ENCODE measurements at regions not wholly inside any gene's neighbourhood (a gene's known extent, or its start where the extent isn't known, plus 50 kb on each side); places are given as distances from the start of the nearest gene placed in this dataset.

DNA sequence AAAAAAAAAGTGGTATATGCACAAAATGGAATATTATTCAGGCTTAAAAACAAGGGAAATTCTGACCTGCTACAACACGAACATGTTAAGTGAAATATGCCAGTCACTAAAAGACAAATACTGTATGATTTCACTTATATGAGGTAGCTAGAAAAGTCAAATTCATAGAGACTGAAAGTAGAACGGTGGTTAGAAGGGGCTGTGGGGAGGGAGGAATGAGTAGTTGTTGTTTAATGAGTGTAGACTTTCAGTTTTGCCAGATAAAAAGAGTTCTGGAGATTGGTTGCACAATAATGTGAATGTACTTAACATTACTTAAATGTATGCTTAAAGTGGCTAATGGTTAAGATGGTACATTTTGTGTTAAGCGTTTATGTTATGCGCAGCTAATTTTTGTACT, 79.5 kb upstream of the IL12B start (continued):
- TF ChIP-seq CEBPZ (IDR thresholded peaks at IDR 0.05; ENCODE audit: low read depth, low read length) (no peak), BCL11A (IDR thresholded peaks at IDR 0.05; ENCODE audit: low read depth, low read length) (peak; percentile 89), ESRRA (IDR thresholded peaks at IDR 0.05; ENCODE audit: low read length) (no peak; the same call in 1 of the 2 replicates), IKZF1 (conservative IDR thresholded peaks at IDR 0.05) (peak; percentile 46), BRCA1 (IDR thresholded peaks at IDR 0.05; ENCODE audit: low read depth, low read length) (no peak), SRF (IDR thresholded peaks at IDR 0.05; ENCODE audit: low read depth in 2 of 2, low read length in 2 of 2) (no peak), KAT2A (conservative IDR thresholded peaks at IDR 0.05; ENCODE audit: control insufficient read depth, low read depth, low read length) (no peak), CBX3 (IDR thresholded peaks at IDR 0.05; ENCODE audit: borderline replicate concordance, low read depth) (no peak), MYB (IDR thresholded peaks at IDR 0.05; ENCODE audit: borderline replicate concordance, low read depth, low read length) (no peak), NR2F1 (conservative IDR thresholded peaks at IDR 0.05) (no peak), NFIC (IDR thresholded peaks at IDR 0.05; ENCODE audit: low read depth, low read length) (peak; percentile 92), ZSCAN29 (IDR thresholded peaks at IDR 0.05) (no peak), BHLHE40 (IDR thresholded peaks at IDR 0.05; ENCODE audit: borderline replicate concordance in 1 of 2, low read depth in 2 of 2, low read length in 1 of 2) (no peak), JUND (IDR thresholded peaks at IDR 0.05; ENCODE audit: low read depth, low read length) (no peak), YBX1 (IDR thresholded peaks at IDR 0.05) (no peak), SMARCA5 (IDR thresholded peaks at IDR 0.05) (no peak)
- TF ChIP-seq, protein P1, sequence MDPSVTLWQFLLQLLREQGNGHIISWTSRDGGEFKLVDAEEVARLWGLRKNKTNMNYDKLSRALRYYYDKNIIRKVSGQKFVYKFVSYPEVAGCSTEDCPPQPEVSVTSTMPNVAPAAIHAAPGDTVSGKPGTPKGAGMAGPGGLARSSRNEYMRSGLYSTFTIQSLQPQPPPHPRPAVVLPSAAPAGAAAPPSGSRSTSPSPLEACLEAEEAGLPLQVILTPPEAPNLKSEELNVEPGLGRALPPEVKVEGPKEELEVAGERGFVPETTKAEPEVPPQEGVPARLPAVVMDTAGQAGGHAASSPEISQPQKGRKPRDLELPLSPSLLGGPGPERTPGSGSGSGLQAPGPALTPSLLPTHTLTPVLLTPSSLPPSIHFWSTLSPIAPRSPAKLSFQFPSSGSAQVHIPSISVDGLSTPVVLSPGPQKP (IDR thresholded peaks at IDR 0.05; ENCODE audit: low read depth, low read length): no peak
- TF ChIP-seq, protein P2, sequence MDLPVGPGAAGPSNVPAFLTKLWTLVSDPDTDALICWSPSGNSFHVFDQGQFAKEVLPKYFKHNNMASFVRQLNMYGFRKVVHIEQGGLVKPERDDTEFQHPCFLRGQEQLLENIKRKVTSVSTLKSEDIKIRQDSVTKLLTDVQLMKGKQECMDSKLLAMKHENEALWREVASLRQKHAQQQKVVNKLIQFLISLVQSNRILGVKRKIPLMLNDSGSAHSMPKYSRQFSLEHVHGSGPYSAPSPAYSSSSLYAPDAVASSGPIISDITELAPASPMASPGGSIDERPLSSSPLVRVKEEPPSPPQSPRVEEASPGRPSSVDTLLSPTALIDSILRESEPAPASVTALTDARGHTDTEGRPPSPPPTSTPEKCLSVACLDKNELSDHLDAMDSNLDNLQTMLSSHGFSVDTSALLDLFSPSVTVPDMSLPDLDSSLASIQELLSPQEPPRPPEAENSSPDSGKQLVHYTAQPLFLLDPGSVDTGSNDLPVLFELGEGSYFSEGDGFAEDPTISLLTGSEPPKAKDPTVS (IDR thresholded peaks at IDR 0.05; ENCODE audit: low read depth, low read length): no peak
- TF ChIP-seq, protein P3, sequence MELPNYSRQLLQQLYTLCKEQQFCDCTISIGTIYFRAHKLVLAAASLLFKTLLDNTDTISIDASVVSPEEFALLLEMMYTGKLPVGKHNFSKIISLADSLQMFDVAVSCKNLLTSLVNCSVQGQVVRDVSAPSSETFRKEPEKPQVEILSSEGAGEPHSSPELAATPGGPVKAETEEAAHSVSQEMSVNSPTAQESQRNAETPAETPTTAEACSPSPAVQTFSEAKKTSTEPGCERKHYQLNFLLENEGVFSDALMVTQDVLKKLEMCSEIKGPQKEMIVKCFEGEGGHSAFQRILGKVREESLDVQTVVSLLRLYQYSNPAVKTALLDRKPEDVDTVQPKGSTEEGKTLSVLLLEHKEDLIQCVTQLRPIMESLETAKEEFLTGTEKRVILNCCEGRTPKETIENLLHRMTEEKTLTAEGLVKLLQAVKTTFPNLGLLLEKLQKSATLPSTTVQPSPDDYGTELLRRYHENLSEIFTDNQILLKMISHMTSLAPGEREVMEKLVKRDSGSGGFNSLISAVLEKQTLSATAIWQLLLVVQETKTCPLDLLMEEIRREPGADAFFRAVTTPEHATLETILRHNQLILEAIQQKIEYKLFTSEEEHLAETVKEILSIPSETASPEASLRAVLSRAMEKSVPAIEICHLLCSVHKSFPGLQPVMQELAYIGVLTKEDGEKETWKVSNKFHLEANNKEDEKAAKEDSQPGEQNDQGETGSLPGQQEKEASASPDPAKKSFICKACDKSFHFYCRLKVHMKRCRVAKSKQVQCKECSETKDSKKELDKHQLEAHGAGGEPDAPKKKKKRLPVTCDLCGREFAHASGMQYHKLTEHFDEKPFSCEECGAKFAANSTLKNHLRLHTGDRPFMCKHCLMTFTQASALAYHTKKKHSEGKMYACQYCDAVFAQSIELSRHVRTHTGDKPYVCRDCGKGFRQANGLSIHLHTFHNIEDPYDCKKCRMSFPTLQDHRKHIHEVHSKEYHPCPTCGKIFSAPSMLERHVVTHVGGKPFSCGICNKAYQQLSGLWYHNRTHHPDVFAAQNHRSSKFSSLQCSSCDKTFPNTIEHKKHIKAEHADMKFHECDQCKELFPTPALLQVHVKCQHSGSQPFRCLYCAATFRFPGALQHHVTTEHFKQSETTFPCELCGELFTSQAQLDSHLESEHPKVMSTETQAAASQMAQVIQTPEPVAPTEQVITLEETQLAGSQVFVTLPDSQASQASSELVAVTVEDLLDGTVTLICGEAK (IDR thresholded peaks at IDR 0.05; ENCODE audit: borderline replicate concordance): no peak

Data from GM12878 (cell line).